Astrocyte (in vitro differentiated cells and primary cell): ENCODE measurements at regions not wholly inside any gene's neighbourhood (a gene's known extent, or its start where the extent isn't known, plus 50 kb on each side); places are given as distances from the start of the nearest gene placed in this dataset.
"Not testable (repeated sequence)": the region's sequence is repeated elsewhere in the genome, so short reads cannot be mapped to it uniquely, and the experiment has no call there.

ENCODE experiments used
- DNase-seq: peaks from one replicate; pipeline ENCODE4 v3.0.0-alpha.2; 2010; ENCODE audit warnings: low read depth
- FAIRE-seq: peaks from 2 replicates; lab custom pipeline; 2011; peaks lifted over from hg19 to GRCh38; lab: Jason Lieb, UNC
- H2AFZ ChIP-seq: 2 replicates; pipeline ENCODE4 v1.6.0; 2012; ENCODE audit warnings: low read depth, low read length, inconsistent platforms
- H3K27ac ChIP-seq: 2 replicates; pipeline ENCODE4 v1.5.1; 2011; ENCODE audit warnings: low read depth, low read length, inconsistent platforms
- H3K27me3 ChIP-seq: 2 replicates; pipeline ENCODE4 v1.6.0; 2011; ENCODE audit warnings: low read length, inconsistent platforms; ENCODE audit not compliant: insufficient read depth
- H3K36me3 ChIP-seq: 2 replicates; pipeline ENCODE4 v1.5.1; 2011; ENCODE audit warnings: low read length, inconsistent platforms; ENCODE audit not compliant: insufficient read depth
- H3K4me1 ChIP-seq: 2 replicates; pipeline ENCODE4 v1.5.1; 2011; ENCODE audit warnings: low read length, inconsistent platforms; ENCODE audit not compliant: insufficient read depth
- H3K4me2 ChIP-seq: 2 replicates; pipeline ENCODE4 v1.6.0; 2012; ENCODE audit warnings: low read length, inconsistent platforms
- H3K4me3 ChIP-seq: 2 replicates; pipeline ENCODE4 v1.5.1; 2011; ENCODE audit warnings: low read depth, mild to moderate bottlenecking, low read length, inconsistent platforms; ENCODE audit not compliant: insufficient read depth
- H3K79me2 ChIP-seq: 2 replicates; pipeline ENCODE4 v1.6.0; 2012; ENCODE audit warnings: mild to moderate bottlenecking, low read length, inconsistent platforms; ENCODE audit not compliant: insufficient read depth
- H3K9ac ChIP-seq: 2 replicates; pipeline ENCODE4 v1.6.0; 2012; ENCODE audit warnings: mild to moderate bottlenecking, low read length, inconsistent platforms
- H3K9me3 ChIP-seq: 2 replicates; pipeline ENCODE4 v1.5.1; 2012; ENCODE audit warnings: low read depth, mild to moderate bottlenecking, low read length, inconsistent platforms; ENCODE audit not compliant: insufficient read depth
- H4K20me1 ChIP-seq: 2 replicates; pipeline ENCODE4 v1.6.0; 2012; ENCODE audit warnings: low read length, inconsistent platforms; ENCODE audit not compliant: insufficient read depth
- H3K27ac Mint-ChIP-seq: one replicate; pipeline ENCODE4 v1.8.0; 2021; ENCODE audit warnings: mild to moderate bottlenecking, mixed read lengths; ENCODE audit not compliant: unreplicated experiment
- H3K27me3 Mint-ChIP-seq: one replicate; pipeline ENCODE4 v1.8.0; 2021; ENCODE audit warnings: low read depth, mixed read lengths; ENCODE audit not compliant: unreplicated experiment
- H3K36me3 Mint-ChIP-seq: one replicate; pipeline ENCODE4 v1.8.0; 2021; ENCODE audit warnings: low read depth, mixed read lengths; ENCODE audit not compliant: unreplicated experiment
- H3K4me1 Mint-ChIP-seq: one replicate; pipeline ENCODE4 v1.8.0; 2021; ENCODE audit warnings: low read depth, mixed read lengths; ENCODE audit not compliant: unreplicated experiment
- H3K4me3 Mint-ChIP-seq: one replicate; pipeline ENCODE4 v1.8.0; 2021; ENCODE audit warnings: mild to moderate bottlenecking, moderate library complexity, mixed read lengths; ENCODE audit not compliant: unreplicated experiment
- H3K9me3 Mint-ChIP-seq: one replicate; pipeline ENCODE4 v1.8.0; 2021; ENCODE audit warnings: mild to moderate bottlenecking, mixed read lengths; ENCODE audit not compliant: unreplicated experiment
- CTCF ChIP-seq: IDR thresholded peaks from 2 replicates; pipeline ENCODE4 v1.5.1; 2011; ENCODE audit warnings: low read depth, mild to moderate bottlenecking, inconsistent platforms, low read length, moderate library complexity; ENCODE audit not compliant: insufficient read depth
- EZH2 ChIP-seq: IDR thresholded peaks from 2 replicates; pipeline ENCODE4 v1.6.1; 2012; ENCODE audit warnings: mild to moderate bottlenecking, low read length, inconsistent platforms; ENCODE audit not compliant: insufficient read depth

DNA sequence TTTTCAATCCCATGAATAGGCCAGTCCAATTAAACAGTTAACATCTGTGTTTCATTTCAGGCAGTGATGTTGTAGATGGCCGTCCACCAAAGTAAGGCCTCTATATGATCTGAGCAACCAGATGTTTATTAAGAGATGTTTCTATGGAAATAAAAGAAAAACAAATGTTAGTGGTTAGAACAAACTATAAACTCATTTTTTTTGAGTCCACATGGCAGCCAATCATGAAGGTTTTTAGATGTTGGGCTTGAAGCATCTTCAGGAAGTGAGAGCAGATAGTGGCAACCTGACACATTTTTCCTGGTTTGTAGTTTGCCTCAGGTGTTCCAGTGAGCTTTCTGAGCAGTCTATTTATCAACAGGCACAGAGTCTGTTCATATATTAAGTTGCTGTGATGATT, 746.1 kb downstream of the PRIM2 start:
- H3K27ac Mint-ChIP-seq, H3K27ac ChIP-seq, DNase-seq, H3K4me3 Mint-ChIP-seq, H3K9ac ChIP-seq, H2AFZ ChIP-seq, H3K79me2 ChIP-seq, H3K4me1 ChIP-seq, H3K4me1 Mint-ChIP-seq, H3K9me3 Mint-ChIP-seq, H3K36me3 Mint-ChIP-seq, H3K27me3 ChIP-seq, H3K4me3 ChIP-seq, FAIRE-seq, H3K27me3 Mint-ChIP-seq, H3K9me3 ChIP-seq, H3K36me3 ChIP-seq, H4K20me1 ChIP-seq, H3K4me2 ChIP-seq: not testable (repeated sequence)

DNA sequence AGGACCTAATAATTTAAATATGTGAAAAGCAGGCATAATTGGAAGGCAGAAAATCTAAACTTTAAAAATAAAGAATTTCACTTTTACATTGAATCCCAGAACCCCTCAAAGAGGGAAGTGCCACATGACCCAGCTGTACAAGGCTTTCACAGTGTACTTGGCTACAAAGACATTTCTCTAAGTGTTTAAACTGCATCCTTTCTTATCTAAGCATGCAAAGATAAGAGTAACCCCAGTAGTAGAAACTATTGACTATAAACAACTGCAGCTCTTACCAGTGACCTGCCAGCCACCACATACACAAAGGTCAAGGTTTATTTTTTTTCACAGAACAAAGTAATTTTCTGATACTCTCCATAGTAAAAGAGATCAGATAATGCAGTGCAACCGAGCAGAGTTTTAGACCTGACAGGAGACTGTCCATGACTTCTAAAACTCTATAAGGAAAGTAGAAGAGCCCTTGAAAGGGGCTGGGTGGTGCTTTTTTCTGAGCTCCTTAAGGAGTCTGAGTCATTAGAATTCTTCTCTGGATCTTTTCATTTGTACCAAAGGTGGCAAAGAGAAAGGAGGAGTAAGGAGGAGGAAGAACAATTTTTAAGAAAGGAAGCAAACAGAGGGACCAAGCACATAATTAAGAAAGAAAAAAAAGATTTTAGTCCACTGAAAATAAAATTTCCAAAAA, 750.6 kb downstream of the PRIM2 start:
- not testable (repeated sequence) for H4K20me1 ChIP-seq, H3K9me3 Mint-ChIP-seq, FAIRE-seq, H3K27ac ChIP-seq, H3K27me3 Mint-ChIP-seq, H3K79me2 ChIP-seq, H3K36me3 Mint-ChIP-seq, H3K27ac Mint-ChIP-seq, H3K9ac ChIP-seq, H3K9me3 ChIP-seq, H3K4me3 ChIP-seq, H2AFZ ChIP-seq, H3K4me1 Mint-ChIP-seq, H3K4me1 ChIP-seq, H3K4me3 Mint-ChIP-seq, H3K36me3 ChIP-seq, H3K27me3 ChIP-seq, DNase-seq, H3K4me2 ChIP-seq

GRCh38 chr6:58073263-58073662, 755.8 kb downstream of the PRIM2 start:
- H3K9me3 Mint-ChIP-seq = peaks cover 7% of the 10 kb centered on the region
- Histone ChIP-seq H4K20me1 (no peaks in the 10 kb centered on the region), H3K9me3 (no peaks in the 10 kb centered on the region), H3K4me1 (no peaks in the 10 kb centered on the region), H3K27me3 (no peaks in the 10 kb centered on the region), H3K27ac (no peak overlapping the region), H2AFZ (no peak overlapping the region), H3K4me2 (no peak overlapping the region), H3K4me3 (no peak overlapping the region), H3K9ac (no peak overlapping the region), H3K36me3 (no peaks in the 10 kb centered on the region), H3K79me2 (no peaks in the 10 kb centered on the region)
- DNase-seq = no peak
- no peak overlapping the region for H3K27ac Mint-ChIP-seq
- H3K27me3 Mint-ChIP-seq = no peaks in the 10 kb centered on the region
- no peak overlapping the region for H3K4me3 Mint-ChIP-seq
- TF ChIP-seq EZH2 (no peak), CTCF (no peak)
- H3K36me3 Mint-ChIP-seq = no peaks in the 10 kb centered on the region
- H3K4me1 Mint-ChIP-seq = no peaks in the 10 kb centered on the region
- FAIRE-seq = no peak

DNA sequence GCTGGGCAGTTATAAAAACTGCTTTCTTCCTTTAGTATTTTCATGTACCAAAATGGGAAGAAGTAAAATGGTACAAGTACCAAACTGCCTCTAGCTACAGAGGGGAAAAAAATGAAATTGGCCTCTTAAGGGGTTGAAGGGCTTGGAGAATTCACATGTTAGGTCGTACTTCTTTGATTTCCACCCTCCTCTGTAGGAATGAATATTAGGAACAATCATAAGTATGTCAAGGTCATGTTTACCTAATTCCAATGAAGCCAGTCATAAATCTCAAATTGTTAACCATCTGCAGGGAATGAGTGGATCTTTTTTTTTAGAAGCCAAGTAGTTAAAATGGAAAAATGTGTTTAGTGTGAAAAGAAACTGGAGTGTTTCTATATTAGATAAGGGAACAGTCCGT, 772.6 kb downstream of the PRIM2 start:
- H3K79me2 ChIP-seq, H3K27ac Mint-ChIP-seq, H3K4me1 Mint-ChIP-seq, H3K4me2 ChIP-seq, H4K20me1 ChIP-seq, H3K4me3 ChIP-seq, H2AFZ ChIP-seq, H3K27me3 Mint-ChIP-seq, DNase-seq, H3K36me3 ChIP-seq, H3K9ac ChIP-seq, H3K9me3 ChIP-seq, H3K4me3 Mint-ChIP-seq, H3K27me3 ChIP-seq, H3K4me1 ChIP-seq, H3K9me3 Mint-ChIP-seq, H3K27ac ChIP-seq, H3K36me3 Mint-ChIP-seq: not testable (repeated sequence)
- peak; percentile 39 for FAIRE-seq

GRCh38 chr6:58097251-58097650, 779.8 kb downstream of the PRIM2 start:
- FAIRE-seq = peak; percentile 23
- H3K27ac ChIP-seq, H3K27ac Mint-ChIP-seq, H3K4me1 ChIP-seq, H3K9me3 ChIP-seq, H3K4me1 Mint-ChIP-seq, H3K4me3 ChIP-seq, H4K20me1 ChIP-seq, H2AFZ ChIP-seq, H3K9ac ChIP-seq, H3K36me3 Mint-ChIP-seq, H3K27me3 Mint-ChIP-seq, DNase-seq, H3K36me3 ChIP-seq, H3K27me3 ChIP-seq, H3K9me3 Mint-ChIP-seq, H3K4me3 Mint-ChIP-seq, H3K79me2 ChIP-seq, H3K4me2 ChIP-seq: not testable (repeated sequence)
